Urothelium cell line (cell line): ENCODE measurements at regions not wholly inside any gene's neighbourhood (a gene's known extent, or its start where the extent isn't known, plus 50 kb on each side); places are given as distances from the start of the nearest gene placed in this dataset.

Experiments
- DNase-seq: peaks from one replicate; pipeline ENCODE4 v3.0.0; 2011; ENCODE audit warnings: low spot score, mixed read lengths
- FAIRE-seq: peaks from 2 replicates; lab custom pipeline; 2011; peaks lifted over from hg19 to GRCh38; lab: Jason Lieb, UNC

GRCh38 chr4:126265888-126266287, 951.1 kb downstream of the FAT4 start:
- DNase-seq (no peak), FAIRE-seq (no peak)

GRCh38 chr4:126267689-126268088, 952.9 kb downstream of the FAT4 start:
- DNase-seq = no peak
- no peak for FAIRE-seq

GRCh38 chr4:126268106-126268505, 953.4 kb downstream of the FAT4 start:
- DNase-seq (no peak), FAIRE-seq (no peak)

GRCh38 chr4:126269106-126269505, 954.4 kb downstream of the FAT4 start:
- DNase-seq = no peak
- FAIRE-seq = no peak

- FAIRE-seq = no peak
- DNase-seq = no peak
Observed at GRCh38 chr4:126271292-126271691, 956.5 kb downstream of the FAT4 start.

GRCh38 chr4:126273746-126274145, 959.0 kb downstream of the FAT4 start:
- no peak for DNase-seq
- FAIRE-seq = no peak

- DNase-seq = no peak
- no peak for FAIRE-seq
Observed at GRCh38 chr4:126291886-126292285, 977.1 kb downstream of the FAT4 start.

GRCh38 chr4:126298271-126298670, 983.5 kb downstream of the FAT4 start:
- DNase-seq (no peak), FAIRE-seq (no peak)

GRCh38 chr4:126306152-126306869, 991.6 kb downstream of the FAT4 start:
- DNase-seq (no peak), FAIRE-seq (no peak)

- no peak for FAIRE-seq
- no peak for DNase-seq
Observed at GRCh38 chr4:126318376-126318775, 1003.6 kb downstream of the FAT4 start.

- DNase-seq (no peak), FAIRE-seq (no peak)
Observed at GRCh38 chr4:126328914-126329313, 1014.2 kb downstream of the FAT4 start.

GRCh38 chr4:126338548-126338947, 1023.8 kb downstream of the FAT4 start:
- no peak for FAIRE-seq
- no peak for DNase-seq

GRCh38 chr4:126341927-126342326, 1027.2 kb downstream of the FAT4 start:
- no peak for FAIRE-seq
- no peak for DNase-seq

- FAIRE-seq = no peak
- no peak for DNase-seq
Observed at GRCh38 chr4:126344472-126344871, 1029.7 kb downstream of the FAT4 start.

- DNase-seq = no peak
- FAIRE-seq = no peak
Observed at GRCh38 chr4:126346654-126347053, 1031.9 kb downstream of the FAT4 start.

- no peak for DNase-seq
- FAIRE-seq = no peak
Observed at GRCh38 chr4:126354784-126355183, 1040.0 kb downstream of the FAT4 start.

GRCh38 chr4:126358041-126358440, 1043.3 kb downstream of the FAT4 start:
- DNase-seq (no peak), FAIRE-seq (no peak)

- DNase-seq (no peak), FAIRE-seq (no peak)
Observed at GRCh38 chr4:126361287-126361686, 1046.5 kb downstream of the FAT4 start.

GRCh38 chr4:126364311-126364911, 1049.7 kb downstream of the FAT4 start:
- FAIRE-seq (no peak), DNase-seq (no peak)

GRCh38 chr4:126369076-126369475, 1054.3 kb downstream of the FAT4 start:
- FAIRE-seq (no peak), DNase-seq (no peak)

GRCh38 chr4:126372634-126373033, 1057.9 kb downstream of the FAT4 start:
- FAIRE-seq (no peak), DNase-seq (no peak)

GRCh38 chr4:126375462-126376054, 1060.8 kb downstream of the FAT4 start:
- DNase-seq = no peak
- FAIRE-seq = no peak
